ENCODE measurements at regions not wholly inside any gene's neighbourhood (a gene's known extent, or its start where the extent isn't known, plus 50 kb on each side); places are given as distances from the start of the nearest gene placed in this dataset.

DNA sequence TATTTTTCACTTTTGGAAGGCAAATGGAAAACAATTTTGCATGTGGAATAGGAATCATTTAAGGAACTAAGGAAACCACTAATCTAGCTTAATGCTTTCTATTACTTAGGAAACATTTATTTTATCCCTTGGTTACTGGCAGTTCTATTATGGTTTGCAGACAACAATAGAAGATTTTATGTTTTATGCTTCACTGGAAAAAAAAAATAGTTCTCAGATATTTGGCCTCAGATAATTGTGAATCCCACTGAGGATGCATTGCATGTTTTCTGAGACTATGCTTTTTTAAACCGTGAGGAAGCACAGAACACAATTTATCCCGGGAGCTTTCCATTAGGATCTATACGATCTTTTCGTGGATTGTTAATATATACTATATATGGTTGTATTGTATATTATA is 356.9 kb downstream of the CSNK1G3 start:
- Histone ChIP-seq H3K79me2 (ENCODE audit: insufficient read depth, low read length) (no peaks in the 10 kb centered on the region), H3K36me3 (replicated peaks in 1 of 2; ENCODE audit: control insufficient read depth in 1 of 2, insufficient read depth in 2 of 2, low read length in 2 of 2) (no peaks in the 10 kb centered on the region), H4K20me1 (ENCODE audit: insufficient read depth, low read length) (no peaks in the 10 kb centered on the region), H3K4me3 (replicated peaks in 1 of 3; ENCODE audit: low read depth in 2 of 3, low read length in 3 of 3) (no peak overlapping the region), H3K9ac (ENCODE audit: insufficient read depth, low read length, poor library complexity, severe bottlenecking) (no peak overlapping the region), H3K4me2 (replicated peaks; ENCODE audit: extremely low read depth, low read length, poor library complexity, severe bottlenecking) (no peak overlapping the region), H3K27me3 (ENCODE audit: control insufficient read depth in 2 of 2, insufficient read depth in 2 of 2, low read length in 2 of 2) (no peaks in the 10 kb centered on the region), H3K27ac (ENCODE audit: low read depth in 1 of 2, low read length in 2 of 2) (no peak overlapping the region), H2AFZ (ENCODE audit: insufficient read depth, low read depth, low read length, poor library complexity, severe bottlenecking) (no peak overlapping the region), H3K9me3 (replicated peaks in 1 of 2; ENCODE audit: control insufficient read depth in 1 of 2, insufficient read depth in 1 of 2, low read length in 2 of 2) (peaks cover 0 to 10% of the 10 kb centered on the region in 2 donors), H3K4me1 (ENCODE audit: control insufficient read depth in 1 of 2, insufficient read depth in 2 of 2, low read length in 2 of 2) (no peaks in the 10 kb centered on the region)
- no CpG with 5 or more reads among the region's 4 CpGs for WGBS (ENCODE audit: insufficient coverage)
- Mint-ChIP-seq H3K9me3 (peaks cover 0 to 17% (median 4%) of the 10 kb centered on the region in 7 donors), H3K36me3 (no peaks in the 10 kb centered on the region), H3K4me3 (no peak overlapping the region), H3K27ac (no peak overlapping the region), H3K4me1 (no peaks in the 10 kb centered on the region), H3K27me3 (ENCODE audit: low read depth in 3 of 3) (no peaks in the 10 kb centered on the region)
- DNase-seq: no peak
- intact Hi-C loops (cut with micrococcal nuclease): no loop called here
- TF ChIP-seq, protein P1, sequence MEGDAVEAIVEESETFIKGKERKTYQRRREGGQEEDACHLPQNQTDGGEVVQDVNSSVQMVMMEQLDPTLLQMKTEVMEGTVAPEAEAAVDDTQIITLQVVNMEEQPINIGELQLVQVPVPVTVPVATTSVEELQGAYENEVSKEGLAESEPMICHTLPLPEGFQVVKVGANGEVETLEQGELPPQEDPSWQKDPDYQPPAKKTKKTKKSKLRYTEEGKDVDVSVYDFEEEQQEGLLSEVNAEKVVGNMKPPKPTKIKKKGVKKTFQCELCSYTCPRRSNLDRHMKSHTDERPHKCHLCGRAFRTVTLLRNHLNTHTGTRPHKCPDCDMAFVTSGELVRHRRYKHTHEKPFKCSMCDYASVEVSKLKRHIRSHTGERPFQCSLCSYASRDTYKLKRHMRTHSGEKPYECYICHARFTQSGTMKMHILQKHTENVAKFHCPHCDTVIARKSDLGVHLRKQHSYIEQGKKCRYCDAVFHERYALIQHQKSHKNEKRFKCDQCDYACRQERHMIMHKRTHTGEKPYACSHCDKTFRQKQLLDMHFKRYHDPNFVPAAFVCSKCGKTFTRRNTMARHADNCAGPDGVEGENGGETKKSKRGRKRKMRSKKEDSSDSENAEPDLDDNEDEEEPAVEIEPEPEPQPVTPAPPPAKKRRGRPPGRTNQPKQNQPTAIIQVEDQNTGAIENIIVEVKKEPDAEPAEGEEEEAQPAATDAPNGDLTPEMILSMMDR (IDR thresholded peaks at IDR 0.05): no peak

DNA sequence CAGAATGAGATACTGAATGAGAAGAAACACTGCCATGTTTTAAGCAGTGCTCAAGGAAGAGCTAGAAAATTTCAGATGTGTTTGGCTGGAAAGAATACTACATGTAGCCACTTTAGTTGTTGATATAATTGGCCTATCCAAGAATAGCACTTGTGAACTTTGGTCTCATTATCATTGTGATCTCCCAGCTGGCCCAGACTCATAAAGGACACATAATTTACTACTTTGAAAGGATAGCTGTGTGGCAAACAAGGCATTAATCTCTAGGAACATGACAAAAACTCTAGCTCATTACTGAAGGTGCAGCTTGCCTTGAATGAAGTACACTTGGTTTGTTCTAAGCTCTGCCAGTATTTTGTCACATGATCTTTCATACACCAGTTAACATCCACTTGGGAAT is 356.3 kb downstream of the CSNK1G3 start:
- TF ChIP-seq, protein P1 (IDR thresholded peaks at IDR 0.05): no peak
- no peaks in the 10 kb centered on the region for H3K27me3 Mint-ChIP-seq (ENCODE audit: low read depth in 3 of 3)
- H3K4me1 Mint-ChIP-seq: no peaks in the 10 kb centered on the region
- Histone ChIP-seq H3K4me2 (replicated peaks; ENCODE audit: extremely low read depth, low read length, poor library complexity, severe bottlenecking) (no peak overlapping the region), H4K20me1 (ENCODE audit: insufficient read depth, low read length) (no peaks in the 10 kb centered on the region), H3K9me3 (replicated peaks in 1 of 2; ENCODE audit: control insufficient read depth in 1 of 2, insufficient read depth in 1 of 2, low read length in 2 of 2) (peaks cover 0 to 10% of the 10 kb centered on the region in 2 donors), H3K79me2 (ENCODE audit: insufficient read depth, low read length) (no peaks in the 10 kb centered on the region), H3K27me3 (ENCODE audit: control insufficient read depth in 2 of 2, insufficient read depth in 2 of 2, low read length in 2 of 2) (no peaks in the 10 kb centered on the region), H3K27ac (ENCODE audit: low read depth in 1 of 2, low read length in 2 of 2) (no peak overlapping the region), H2AFZ (ENCODE audit: insufficient read depth, low read depth, low read length, poor library complexity, severe bottlenecking) (no peak overlapping the region), H3K36me3 (replicated peaks in 1 of 2; ENCODE audit: control insufficient read depth in 1 of 2, insufficient read depth in 2 of 2, low read length in 2 of 2) (no peaks in the 10 kb centered on the region), H3K4me1 (ENCODE audit: control insufficient read depth in 1 of 2, insufficient read depth in 2 of 2, low read length in 2 of 2) (no peaks in the 10 kb centered on the region), H3K4me3 (replicated peaks in 1 of 3; ENCODE audit: low read depth in 2 of 3, low read length in 3 of 3) (no peak overlapping the region), H3K9ac (ENCODE audit: insufficient read depth, low read length, poor library complexity, severe bottlenecking) (no peak overlapping the region)
- no peak overlapping the region for H3K4me3 Mint-ChIP-seq
- no peaks in the 10 kb centered on the region for H3K36me3 Mint-ChIP-seq
- intact Hi-C loops (cut with micrococcal nuclease): no loop called here
- no peak overlapping the region for H3K27ac Mint-ChIP-seq
- DNase-seq: no peak
- H3K9me3 Mint-ChIP-seq: peaks cover 0 to 17% (median 4%) of the 10 kb centered on the region in 7 donors

All from CD14-positive monocyte (primary cell).